ENCODE measurements at regions not wholly inside any gene's neighbourhood (a gene's known extent, or its start where the extent isn't known, plus 50 kb on each side); places are given as distances from the start of the nearest gene placed in this dataset.

- WGBS, 5 donors, result 89 to 98% (median 93%) methylated on average over 4 of the region's 4 CpGs
- Histone ChIP-seq H3K36me3 (no peaks in the 10 kb centered on the region), H3K4me3 (no peak overlapping the region), H3K4me1 (no peaks in the 10 kb centered on the region), H3K27me3 (replicated peaks in 1 of 7) (peaks cover 0 to 5% (median 0%) of the 10 kb centered on the region in 7 donors), H3K9me3 (peaks cover 0 to 8% (median 4%) of the 10 kb centered on the region in 8 donors), H3K27ac (no peak overlapping the region)
- TF ChIP-seq CTCF (IDR thresholded peaks at IDR 0.05 in 8 of 11, conservative IDR thresholded peaks at IDR 0.05 in 3 of 11) (no peak), POLR2A (IDR thresholded peaks at IDR 0.05) (no peak), POLR2AphosphoS5 (IDR thresholded peaks at IDR 0.05) (no peak)
- intact Hi-C loops (cut with DNase I; ENCODE audit: low total_unique reads), result no loop called here
- no peak for DNase-seq
Measured at GRCh38 chr21:35540950-35541638, 492.0 kb upstream of the RUNX1 start.

- 59 to 77% (median 70%) methylated on average over 1 of the region's 1 CpG for WGBS, 5 donors
- no peaks in the 10 kb centered on the region for H3K27me3 ChIP-seq (replicated peaks in 1 of 7)
- intact Hi-C loops (cut with DNase I; ENCODE audit: low total_unique reads), result no loop called here
- H3K36me3 ChIP-seq, result no peaks in the 10 kb centered on the region
- peaks cover 0 to 20% (median 12%) of the 10 kb centered on the region in 8 donors for H3K9me3 ChIP-seq
- no peak for DNase-seq
- H3K27ac ChIP-seq, result no peak overlapping the region
- H3K4me3 ChIP-seq, result no peak overlapping the region
- TF ChIP-seq POLR2A (IDR thresholded peaks at IDR 0.05) (no peak), POLR2AphosphoS5 (IDR thresholded peaks at IDR 0.05) (no peak), CTCF (IDR thresholded peaks at IDR 0.05 in 8 of 11, conservative IDR thresholded peaks at IDR 0.05 in 3 of 11) (no peak)
- H3K4me1 ChIP-seq, result no peaks in the 10 kb centered on the region
Measured at GRCh38 chr21:35538386-35538785, 489.3 kb upstream of the RUNX1 start.

GRCh38 chr21:35537604-35538003, 488.5 kb upstream of the RUNX1 start:
- peaks cover 0 to 20% (median 12%) of the 10 kb centered on the region in 8 donors for H3K9me3 ChIP-seq
- H3K4me3 ChIP-seq, result no peak overlapping the region
- H3K27me3 ChIP-seq (replicated peaks in 1 of 7), result no peaks in the 10 kb centered on the region
- DNase-seq, result no peak
- no peaks in the 10 kb centered on the region for H3K4me1 ChIP-seq
- TF ChIP-seq POLR2A (IDR thresholded peaks at IDR 0.05), result no peak
- no peak for TF ChIP-seq CTCF (IDR thresholded peaks at IDR 0.05 in 8 of 11, conservative IDR thresholded peaks at IDR 0.05 in 3 of 11)
- no peak for TF ChIP-seq POLR2AphosphoS5 (IDR thresholded peaks at IDR 0.05)
- intact Hi-C loops (cut with DNase I; ENCODE audit: low total_unique reads), result no loop called here
- 88 to 96% (median 93%) methylated on average over 2 of the region's 2 CpGs for WGBS, 5 donors
- H3K36me3 ChIP-seq, result no peaks in the 10 kb centered on the region
- no peak overlapping the region for H3K27ac ChIP-seq

GRCh38 chr21:35533893-35534292, 484.8 kb upstream of the RUNX1 start:
- intact Hi-C loops (cut with DNase I; ENCODE audit: low total_unique reads), result no loop called here
- DNase-seq, result no peak
- Histone ChIP-seq H3K27me3 (replicated peaks in 1 of 7) (no peaks in the 10 kb centered on the region), H3K9me3 (peaks cover 0 to 20% (median 12%) of the 10 kb centered on the region in 8 donors), H3K4me3 (no peak overlapping the region), H3K36me3 (no peaks in the 10 kb centered on the region), H3K4me1 (peaks cover 0 to 25% (median 11%) of the 10 kb centered on the region in 6 donors), H3K27ac (no peak overlapping the region)
- 92 to 99% (median 95%) methylated on average over 2 of the region's 2 CpGs for WGBS, 5 donors
- no peak for TF ChIP-seq POLR2A (IDR thresholded peaks at IDR 0.05)
- TF ChIP-seq CTCF (IDR thresholded peaks at IDR 0.05 in 8 of 11, conservative IDR thresholded peaks at IDR 0.05 in 3 of 11), result no peak
- TF ChIP-seq POLR2AphosphoS5 (IDR thresholded peaks at IDR 0.05), result no peak

Measured in spleen (tissue), 11 donors.